C4-2B (cell line): ENCODE measurements at regions not wholly inside any gene's neighbourhood (a gene's known extent, or its start where the extent isn't known, plus 50 kb on each side); places are given as distances from the start of the nearest gene placed in this dataset.

ENCODE experiments used
- CTCF ChIP-seq: fragments of 450-650 bp; conservative IDR thresholded peaks from 2 replicates; pipeline ENCODE4 v1.5.1; 2017; ENCODE audit warnings: mild to moderate bottlenecking
- ZFX ChIP-seq: fragments of 450-650 bp; IDR thresholded peaks from 2 replicates; pipeline ENCODE4 v1.6.1; 2017

- no peak for TF ChIP-seq CTCF
- TF ChIP-seq ZFX: no peak
Measured at GRCh38 chr2:133842446-133842845, 274.2 kb upstream of the NCKAP5 start.
